ENCODE measurements at regions not wholly inside any gene's neighbourhood (a gene's known extent, or its start where the extent isn't known, plus 50 kb on each side); places are given as distances from the start of the nearest gene placed in this dataset.

GRCh38 chr6:97864366-97864765 lies 581.4 kb upstream of the MMS22L start:
- intact Hi-C loops (cut with micrococcal nuclease; ENCODE audit: unreplicated experiment) (no loop called here), in situ Hi-C loops (cut with MboI) (no loop called here)
- DNase-seq (ENCODE audit: low read depth, low spot score), result no peak
- H3K4me3 ChIP-seq, result no peak overlapping the region
- H4K20me1 ChIP-seq (ENCODE audit: control insufficient read depth, insufficient read depth), result no peaks in the 10 kb centered on the region
- SMC1A ChIA-PET (ENCODE audit: uncharacterized antibody, unreplicated experiment), result no interaction called here
- FAIRE-seq, result no peak
- no peak overlapping the region for H3K4me2 ChIP-seq (ENCODE audit: control insufficient read depth, insufficient read depth)
- no peaks in the 10 kb centered on the region for H3K27me3 ChIP-seq (replicated peaks in 1 of 2; ENCODE audit: control insufficient read depth in 2 of 2, insufficient read depth in 2 of 2, low read length in 1 of 2)
- ATAC-seq, result no peak
- POLR2A ChIA-PET, result no interaction called here
- no peaks in the 10 kb centered on the region for H3K9me3 ChIP-seq (replicated peaks; ENCODE audit: control insufficient read depth, insufficient read depth, low read length)
- no peak overlapping the region for H3K9ac ChIP-seq (ENCODE audit: control insufficient read depth, insufficient read depth, low read length)
- H2AFZ ChIP-seq (ENCODE audit: control insufficient read depth, low read depth, low read length), result no peak overlapping the region
- TF ChIP-seq RELA (IDR thresholded peaks at IDR 0.05; ENCODE audit: borderline replicate concordance, partially characterized antibody) (no peak), MEF2B (IDR thresholded peaks at IDR 0.05; ENCODE audit: partially characterized antibody, poor library complexity, severe bottlenecking) (no peak), HDAC2 (IDR thresholded peaks at IDR 0.05) (no peak)
- TF ChIP-seq, protein P1, sequence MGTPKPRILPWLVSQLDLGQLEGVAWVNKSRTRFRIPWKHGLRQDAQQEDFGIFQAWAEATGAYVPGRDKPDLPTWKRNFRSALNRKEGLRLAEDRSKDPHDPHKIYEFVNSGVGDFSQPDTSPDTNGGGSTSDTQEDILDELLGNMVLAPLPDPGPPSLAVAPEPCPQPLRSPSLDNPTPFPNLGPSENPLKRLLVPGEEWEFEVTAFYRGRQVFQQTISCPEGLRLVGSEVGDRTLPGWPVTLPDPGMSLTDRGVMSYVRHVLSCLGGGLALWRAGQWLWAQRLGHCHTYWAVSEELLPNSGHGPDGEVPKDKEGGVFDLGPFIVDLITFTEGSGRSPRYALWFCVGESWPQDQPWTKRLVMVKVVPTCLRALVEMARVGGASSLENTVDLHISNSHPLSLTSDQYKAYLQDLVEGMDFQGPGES (IDR thresholded peaks at IDR 0.05), result no peak
- no peaks in the 10 kb centered on the region for H3K36me3 ChIP-seq (ENCODE audit: control insufficient read depth in 2 of 2, insufficient read depth in 2 of 2, low read length in 1 of 2)
- no peaks in the 10 kb centered on the region for H3K4me1 ChIP-seq (ENCODE audit: control insufficient read depth, insufficient read depth, low read length)
- no peaks in the 10 kb centered on the region for H3K79me2 ChIP-seq (ENCODE audit: control insufficient read depth, insufficient read depth, low read length)
- no TSS peak for BruUV-seq (replicated peaks)
- CTCF ChIA-PET, result no interaction called here
- WGBS (ENCODE audit: insufficient coverage, insufficient replicate concordance, low lambda C conversion rate, missing lambda C conversion rate), result 14% methylated on average over 4 of the region's 4 CpGs
- RAD21 ChIA-PET (ENCODE audit: unreplicated experiment), result no interaction called here
- no peak overlapping the region for H3K27ac ChIP-seq (ENCODE audit: control insufficient read depth, insufficient read depth)

GRCh38 chr6:97864826-97865225 lies 581.8 kb upstream of the MMS22L start:
- H3K36me3 ChIP-seq (ENCODE audit: control insufficient read depth in 2 of 2, insufficient read depth in 2 of 2, low read length in 1 of 2), result no peaks in the 10 kb centered on the region
- no peak overlapping the region for H3K4me2 ChIP-seq (ENCODE audit: control insufficient read depth, insufficient read depth)
- no peak overlapping the region for H3K9ac ChIP-seq (ENCODE audit: control insufficient read depth, insufficient read depth, low read length)
- intact Hi-C loops (cut with micrococcal nuclease; ENCODE audit: unreplicated experiment), result no loop called here
- no peak for TF ChIP-seq PAX5 (IDR thresholded peaks at IDR 0.05; ENCODE audit: borderline replicate concordance, low read depth, low read length)
- no peak for TF ChIP-seq WRNIP1 (IDR thresholded peaks at IDR 0.05; ENCODE audit: borderline replicate concordance, low read depth, low read length)
- no peak for TF ChIP-seq TCF12 (IDR thresholded peaks at IDR 0.05; ENCODE audit: low read depth, low read length)
- TF ChIP-seq NR2C1 (IDR thresholded peaks at IDR 0.05), result no peak
- TF ChIP-seq DPF2 (IDR thresholded peaks at IDR 0.05), result no peak
- no peak for TF ChIP-seq ZNF622 (IDR thresholded peaks at IDR 0.05)
- no peak for TF ChIP-seq TAF1 (IDR thresholded peaks at IDR 0.05; ENCODE audit: borderline replicate concordance, low read depth, low read length)
- ChIA-PET CTCF (no interaction called here), POLR2A (no interaction called here), SMC1A (ENCODE audit: uncharacterized antibody, unreplicated experiment) (no interaction called here), RAD21 (ENCODE audit: unreplicated experiment) (no interaction called here)
- H3K4me3 ChIP-seq, result no peak overlapping the region
- H3K4me1 ChIP-seq (ENCODE audit: control insufficient read depth, insufficient read depth, low read length), result no peaks in the 10 kb centered on the region
- in situ Hi-C loops (cut with MboI), result no loop called here
- no TSS peak for BruUV-seq (replicated peaks)
- no peaks in the 10 kb centered on the region for H4K20me1 ChIP-seq (ENCODE audit: control insufficient read depth, insufficient read depth)
- DNase-seq (ENCODE audit: low read depth, low spot score), result no peak
- WGBS (ENCODE audit: insufficient coverage, insufficient replicate concordance, low lambda C conversion rate, missing lambda C conversion rate), result 0% methylated on average over 2 of the region's 2 CpGs
- H3K79me2 ChIP-seq (ENCODE audit: control insufficient read depth, insufficient read depth, low read length), result no peaks in the 10 kb centered on the region
- no peak overlapping the region for H2AFZ ChIP-seq (ENCODE audit: control insufficient read depth, low read depth, low read length)
- ATAC-seq, result no peak
- no peak for FAIRE-seq
- no peak overlapping the region for H3K27ac ChIP-seq (ENCODE audit: control insufficient read depth, insufficient read depth)
- no peaks in the 10 kb centered on the region for H3K9me3 ChIP-seq (replicated peaks; ENCODE audit: control insufficient read depth, insufficient read depth, low read length)
- no peaks in the 10 kb centered on the region for H3K27me3 ChIP-seq (replicated peaks in 1 of 2; ENCODE audit: control insufficient read depth in 2 of 2, insufficient read depth in 2 of 2, low read length in 1 of 2)

Data from GM12878 (cell line).